DMS153 treated with DMSO at 0.1 percent for 48 hours (cell line): ENCODE measurements at regions not wholly inside any gene's neighbourhood (a gene's known extent, or its start where the extent isn't known, plus 50 kb on each side); places are given as distances from the start of the nearest gene placed in this dataset.

ENCODE experiments used
- DNase-seq: peaks from one replicate; lab custom pipeline; 2025; ENCODE audit not compliant: unreplicated experiment; lab: John Stamatoyannopoulos, UW

- DNase-seq = no peak
Measured at GRCh38 chr13:44318161-44318560, 55.5 kb upstream of the SERP2 start.

- no peak for DNase-seq
Measured at GRCh38 chr13:44320611-44321010, 53.0 kb upstream of the SERP2 start.

DNA sequence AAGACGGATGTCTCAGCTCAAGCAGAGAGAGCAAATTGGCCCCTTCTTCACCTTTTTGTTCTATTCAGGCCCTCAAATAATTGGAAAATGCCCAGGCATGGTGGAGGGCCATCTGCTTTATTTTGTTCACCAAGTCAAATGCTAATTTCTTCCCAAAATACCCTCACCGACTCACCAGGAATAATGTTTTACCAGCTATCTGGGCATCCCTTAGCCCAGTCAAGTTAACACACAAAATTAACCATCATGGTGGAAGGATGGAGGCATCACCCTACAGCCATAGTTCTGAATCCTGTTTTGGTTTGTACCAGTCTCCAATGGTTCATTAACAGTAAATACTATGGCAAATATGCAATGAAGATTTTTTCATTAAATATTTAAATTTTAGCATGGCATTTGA lies 51.7 kb upstream of the SERP2 start:
- DNase-seq = no peak

DNA sequence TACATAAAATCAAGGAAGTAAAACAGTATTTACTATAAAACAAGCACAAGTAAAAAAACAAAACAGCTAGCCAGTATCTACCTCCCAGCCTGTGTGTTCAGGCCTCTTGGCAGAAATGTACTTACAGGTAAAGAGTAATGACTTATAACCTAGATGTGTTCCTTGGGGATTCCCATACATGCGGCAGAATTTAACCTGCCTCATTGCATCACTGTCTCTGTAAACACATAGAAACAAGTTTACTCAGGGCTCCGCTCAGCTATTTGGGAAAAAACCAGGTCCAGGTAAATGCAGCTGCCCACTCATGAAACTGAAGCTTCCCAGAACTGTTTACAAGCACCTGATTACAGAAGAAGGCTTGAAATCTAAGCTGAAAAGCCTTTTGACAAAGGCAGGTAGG lies 50.7 kb upstream of the SERP2 start:
- no peak for DNase-seq

- DNase-seq = no peak
Measured at GRCh38 chr13:44323754-44324153, 49.9 kb upstream of the SERP2 start.
